Activated naive CD8-positive, alpha-beta T cell treated with anti-CD3 and anti-CD28 coated beads, Interleukin-2, amount 50 U/mL, for 24 hours (primary cell): ENCODE measurements at regions not wholly inside any gene's neighbourhood (a gene's known extent, or its start where the extent isn't known, plus 50 kb on each side); places are given as distances from the start of the nearest gene placed in this dataset.

Experiments
- ATAC-seq: fragments of 150-1000 bp; cut with Tn5 transposase; one replicate; pipeline ENCODE4 v1.10.0; 2021
- DNase-seq: peaks from one replicate; pipeline ENCODE4 v3.0.0; 2021
- H3K27ac Mint-ChIP-seq: one replicate; pipeline ENCODE4 v1.8.0; 2021; ENCODE audit warnings: mild to moderate bottlenecking, mixed read lengths
- H3K27me3 Mint-ChIP-seq: one replicate; pipeline ENCODE4 v1.8.0; 2021; ENCODE audit warnings: mixed read lengths
- H3K36me3 Mint-ChIP-seq: one replicate; pipeline ENCODE4 v1.8.0; 2021; ENCODE audit warnings: low read depth, mixed read lengths
- H3K4me1 Mint-ChIP-seq: one replicate; pipeline ENCODE4 v1.8.0; 2021; ENCODE audit warnings: mixed read lengths
- H3K4me3 Mint-ChIP-seq: one replicate; pipeline ENCODE4 v1.8.0; 2021; ENCODE audit warnings: mild to moderate bottlenecking, moderate library complexity, mixed read lengths
- H3K9me3 Mint-ChIP-seq: one replicate; pipeline ENCODE4 v1.8.0; 2021; ENCODE audit warnings: mixed read lengths

GRCh38 chr1:25140073-25140797 lies 92.1 kb downstream of the SYF2 start:
- H3K27me3 Mint-ChIP-seq, result peaks cover 31% of the 10 kb centered on the region
- no peak overlapping the region for H3K4me3 Mint-ChIP-seq
- no peaks in the 10 kb centered on the region for H3K9me3 Mint-ChIP-seq
- H3K36me3 Mint-ChIP-seq, result no peaks in the 10 kb centered on the region
- no peak overlapping the region for H3K27ac Mint-ChIP-seq
- DNase-seq (no peak), ATAC-seq (peak; percentile 61)
- peaks cover 5% of the 10 kb centered on the region for H3K4me1 Mint-ChIP-seq

- Mint-ChIP-seq H3K4me3 (no peak overlapping the region), H3K27ac (no peak overlapping the region), H3K4me1 (peaks cover 5% of the 10 kb centered on the region), H3K36me3 (no peaks in the 10 kb centered on the region), H3K27me3 (peaks cover 27% of the 10 kb centered on the region), H3K9me3 (no peaks in the 10 kb centered on the region)
- DNase-seq, result no peak
- no peak for ATAC-seq
Observed at GRCh38 chr1:25137521-25138395, 94.5 kb downstream of the SYF2 start.

- peaks cover 27% of the 10 kb centered on the region for H3K27me3 Mint-ChIP-seq
- no peak for ATAC-seq
- H3K4me1 Mint-ChIP-seq, result peaks cover 5% of the 10 kb centered on the region
- H3K36me3 Mint-ChIP-seq, result no peaks in the 10 kb centered on the region
- no peak for DNase-seq
- H3K4me3 Mint-ChIP-seq, result no peak overlapping the region
- no peaks in the 10 kb centered on the region for H3K9me3 Mint-ChIP-seq
- no peak overlapping the region for H3K27ac Mint-ChIP-seq
Observed at GRCh38 chr1:25137106-25137505, 95.2 kb downstream of the SYF2 start.

GRCh38 chr1:25135909-25136308 lies 96.4 kb downstream of the SYF2 start:
- no peaks in the 10 kb centered on the region for H3K9me3 Mint-ChIP-seq
- H3K36me3 Mint-ChIP-seq, result no peaks in the 10 kb centered on the region
- no peak for ATAC-seq
- H3K4me1 Mint-ChIP-seq, result peaks cover 5% of the 10 kb centered on the region
- no peak for DNase-seq
- peaks cover 24% of the 10 kb centered on the region for H3K27me3 Mint-ChIP-seq
- no peak overlapping the region for H3K4me3 Mint-ChIP-seq
- no peak overlapping the region for H3K27ac Mint-ChIP-seq

- peaks cover 14% of the 10 kb centered on the region for H3K27me3 Mint-ChIP-seq
- DNase-seq, result no peak
- H3K4me3 Mint-ChIP-seq, result no peak overlapping the region
- no peak for ATAC-seq
- H3K36me3 Mint-ChIP-seq, result no peaks in the 10 kb centered on the region
- no peak overlapping the region for H3K27ac Mint-ChIP-seq
- H3K9me3 Mint-ChIP-seq, result no peaks in the 10 kb centered on the region
- H3K4me1 Mint-ChIP-seq, result peaks cover 1% of the 10 kb centered on the region
Observed at GRCh38 chr1:25134801-25135461, 97.4 kb downstream of the SYF2 start.

- Mint-ChIP-seq H3K36me3 (no peaks in the 10 kb centered on the region), H3K9me3 (no peaks in the 10 kb centered on the region), H3K4me1 (no peaks in the 10 kb centered on the region), H3K27ac (no peak overlapping the region), H3K4me3 (no peak overlapping the region), H3K27me3 (peaks cover 11% of the 10 kb centered on the region)
- DNase-seq, result no peak
- no peak for ATAC-seq
Observed at GRCh38 chr1:25134307-25134706, 98.0 kb downstream of the SYF2 start.

GRCh38 chr1:25131794-25132193 lies 100.5 kb downstream of the SYF2 start:
- Mint-ChIP-seq H3K4me3 (no peak overlapping the region), H3K9me3 (no peaks in the 10 kb centered on the region)

GRCh38 chr1:25130895-25131294 lies 101.4 kb downstream of the SYF2 start:
- Mint-ChIP-seq H3K9me3 (no peaks in the 10 kb centered on the region), H3K4me3 (no peak overlapping the region), H3K4me1 (peaks cover 6% of the 10 kb centered on the region), H3K27ac (no peak overlapping the region), H3K36me3 (no peaks in the 10 kb centered on the region), H3K27me3 (peaks cover 2% of the 10 kb centered on the region)
- ATAC-seq (no peak), DNase-seq (no peak)

More at GRCh38 chr1:25131794-25132193, 100.5 kb downstream of the SYF2 start:
- peaks cover 6% of the 10 kb centered on the region for H3K4me1 Mint-ChIP-seq
- ATAC-seq (no peak), DNase-seq (no peak)
- H3K36me3 Mint-ChIP-seq, result no peaks in the 10 kb centered on the region
- H3K27ac Mint-ChIP-seq, result no peak overlapping the region
- peaks cover 5% of the 10 kb centered on the region for H3K27me3 Mint-ChIP-seq

- ATAC-seq (no peak), DNase-seq (no peak)
- no peak overlapping the region for H3K4me3 Mint-ChIP-seq
- H3K27ac Mint-ChIP-seq, result no peak overlapping the region
- peaks cover 2% of the 10 kb centered on the region for H3K27me3 Mint-ChIP-seq
- no peaks in the 10 kb centered on the region for H3K9me3 Mint-ChIP-seq
- peaks cover 6% of the 10 kb centered on the region for H3K4me1 Mint-ChIP-seq
- H3K36me3 Mint-ChIP-seq, result no peaks in the 10 kb centered on the region
Observed at GRCh38 chr1:25129380-25129779, 102.9 kb downstream of the SYF2 start.

GRCh38 chr1:25128121-25128621 lies 104.1 kb downstream of the SYF2 start:
- H3K36me3 Mint-ChIP-seq, result no peaks in the 10 kb centered on the region
- DNase-seq (no peak), ATAC-seq (peak; percentile 15)
- H3K27me3 Mint-ChIP-seq, result peaks cover 2% of the 10 kb centered on the region
- peaks cover 6% of the 10 kb centered on the region for H3K4me1 Mint-ChIP-seq
- no peak overlapping the region for H3K4me3 Mint-ChIP-seq
- H3K27ac Mint-ChIP-seq, result no peak overlapping the region
- H3K9me3 Mint-ChIP-seq, result no peaks in the 10 kb centered on the region

- peaks cover 6% of the 10 kb centered on the region for H3K4me1 Mint-ChIP-seq
- H3K4me3 Mint-ChIP-seq, result no peak overlapping the region
- H3K9me3 Mint-ChIP-seq, result no peaks in the 10 kb centered on the region
- no peaks in the 10 kb centered on the region for H3K36me3 Mint-ChIP-seq
- no peak for ATAC-seq
- H3K27ac Mint-ChIP-seq, result no peak overlapping the region
- DNase-seq, result no peak
- peaks cover 2% of the 10 kb centered on the region for H3K27me3 Mint-ChIP-seq
Observed at GRCh38 chr1:25126562-25126961, 105.7 kb downstream of the SYF2 start.

- peak; percentile 65 for ATAC-seq
Observed at GRCh38 chr1:25123551-25123950, 108.8 kb downstream of the SYF2 start.

GRCh38 chr1:25122747-25123146 lies 109.6 kb downstream of the SYF2 start:
- no peak overlapping the region for H3K27ac Mint-ChIP-seq
- ATAC-seq (no peak), DNase-seq (no peak)
- H3K4me1 Mint-ChIP-seq, result peaks cover 30% of the 10 kb centered on the region
- no peaks in the 10 kb centered on the region for H3K27me3 Mint-ChIP-seq
- H3K36me3 Mint-ChIP-seq, result no peaks in the 10 kb centered on the region
- no peaks in the 10 kb centered on the region for H3K9me3 Mint-ChIP-seq
- no peak overlapping the region for H3K4me3 Mint-ChIP-seq

More at GRCh38 chr1:25123551-25123950, 108.8 kb downstream of the SYF2 start:
- Mint-ChIP-seq H3K27me3 (no peaks in the 10 kb centered on the region), H3K9me3 (no peaks in the 10 kb centered on the region), H3K36me3 (no peaks in the 10 kb centered on the region), H3K4me1 (peaks cover 32% of the 10 kb centered on the region), H3K4me3 (no peak overlapping the region), H3K27ac (no peak overlapping the region)
- no peak for DNase-seq

- Mint-ChIP-seq H3K27ac (peak overlapping the region; percentile 54), H3K4me1 (peaks cover 42% of the 10 kb centered on the region), H3K36me3 (no peaks in the 10 kb centered on the region), H3K4me3 (peak overlapping the region; percentile 11), H3K27me3 (peaks cover 8% of the 10 kb centered on the region), H3K9me3 (no peaks in the 10 kb centered on the region)
- no peak for ATAC-seq
- DNase-seq, result no peak
Observed at GRCh38 chr1:25120281-25120680, 112.0 kb downstream of the SYF2 start.
